ENCODE measurements at regions not wholly inside any gene's neighbourhood (a gene's known extent, or its start where the extent isn't known, plus 50 kb on each side); places are given as distances from the start of the nearest gene placed in this dataset.

- DNase-seq, result no peak
Measured at GRCh38 chr4:63460075-63460474, 949.2 kb downstream of the TECRL start.

GRCh38 chr4:63459329-63459728 is 949.9 kb downstream of the TECRL start:
- no peak for DNase-seq

GRCh38 chr4:63458010-63458409 is 951.2 kb downstream of the TECRL start:
- no peak for DNase-seq

GRCh38 chr4:63440236-63440635 is 969.0 kb downstream of the TECRL start:
- DNase-seq, result no peak

GRCh38 chr4:63430105-63430504 is 979.1 kb downstream of the TECRL start:
- no peak for DNase-seq

- DNase-seq, result no peak
Measured at GRCh38 chr4:63396269-63396668, 1013.0 kb downstream of the TECRL start.

- no peak for DNase-seq
Measured at GRCh38 chr4:63393544-63393943, 1015.7 kb downstream of the TECRL start.

- DNase-seq, result no peak
Measured at GRCh38 chr4:63379750-63380522, 1029.3 kb downstream of the TECRL start.

- no peak for DNase-seq
Measured at GRCh38 chr4:63371001-63371400, 1038.2 kb downstream of the TECRL start.

GRCh38 chr4:63361628-63362027 is 1047.6 kb downstream of the TECRL start:
- no peak for DNase-seq

- no peak for DNase-seq
Measured at GRCh38 chr4:63361066-63361465, 1048.2 kb downstream of the TECRL start.

- DNase-seq, result no peak
Measured at GRCh38 chr4:63349674-63350025, 1059.6 kb downstream of the TECRL start.

- DNase-seq, result no peak
Measured at GRCh38 chr4:63348735-63349673, 1060.2 kb downstream of the TECRL start.

- DNase-seq, result no peak
Measured at GRCh38 chr4:63325140-63325539, 1084.1 kb downstream of the TECRL start.

GRCh38 chr4:63316633-63317032 is 1092.6 kb downstream of the TECRL start:
- no peak for DNase-seq

GRCh38 chr4:63315651-63316050 is 1093.6 kb downstream of the TECRL start:
- no peak for DNase-seq

GRCh38 chr4:63308697-63309096 is 1100.6 kb downstream of the TECRL start:
- DNase-seq, result no peak

- no peak for DNase-seq
Measured at GRCh38 chr4:63302792-63303191, 1106.5 kb downstream of the TECRL start.

GRCh38 chr4:63302078-63302477 is 1107.2 kb downstream of the TECRL start:
- DNase-seq, result no peak

- DNase-seq, result no peak
Measured at GRCh38 chr4:63296773-63297172, 1112.5 kb downstream of the TECRL start.

GRCh38 chr4:63275491-63275890 is 1133.8 kb downstream of the TECRL start:
- DNase-seq, result no peak

GRCh38 chr4:63269156-63269555 is 1140.1 kb downstream of the TECRL start:
- no peak for DNase-seq

- no peak for DNase-seq
Measured at GRCh38 chr4:63233671-63234070, 1175.6 kb downstream of the TECRL start.

- no peak for DNase-seq
Measured at GRCh38 chr4:63232058-63232457, 1177.2 kb downstream of the TECRL start.
